ENCODE measurements at regions not wholly inside any gene's neighbourhood (a gene's known extent, or its start where the extent isn't known, plus 50 kb on each side); places are given as distances from the start of the nearest gene placed in this dataset.
A peak's percentile ranks its signal among the peaks of the same experiment; 100 is the strongest.

DNA sequence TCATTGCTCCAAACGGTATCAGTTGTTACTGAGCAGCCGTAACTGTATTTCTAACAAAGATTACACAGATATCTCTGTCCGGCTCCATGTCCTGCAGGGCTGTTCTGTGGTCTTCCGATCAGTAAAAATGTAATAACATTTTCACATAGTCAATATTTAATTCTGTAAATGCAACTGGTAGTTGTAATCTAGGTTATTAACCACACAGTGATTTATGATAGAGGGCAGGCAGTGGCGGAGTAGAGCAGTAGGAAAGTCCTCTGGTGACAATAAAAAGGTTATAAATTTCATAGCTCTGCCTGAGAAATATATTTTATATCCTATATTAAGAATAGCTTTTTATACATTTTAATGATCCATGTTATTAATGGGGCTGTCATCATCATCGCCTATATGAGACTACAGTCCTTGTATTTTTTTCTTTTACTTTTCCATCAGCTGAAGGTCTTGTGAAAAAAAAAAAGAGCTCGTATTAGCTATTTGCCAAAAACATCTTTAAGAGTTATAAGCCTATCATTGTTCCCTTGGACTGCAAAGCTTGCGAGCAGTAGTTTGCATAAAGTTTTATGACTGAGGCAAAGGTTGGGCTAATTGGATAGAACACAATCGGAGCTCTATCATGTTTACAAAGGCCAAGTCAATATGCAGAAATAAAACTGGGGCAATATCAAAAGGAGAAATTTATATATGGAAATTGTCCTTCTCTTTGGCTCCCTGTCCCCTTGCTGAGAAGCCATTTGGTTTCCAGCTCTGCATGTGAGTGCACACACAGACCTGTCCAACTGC is 648.0 kb downstream of the IRX1 start:
- DNase-seq, result no peak

DNA sequence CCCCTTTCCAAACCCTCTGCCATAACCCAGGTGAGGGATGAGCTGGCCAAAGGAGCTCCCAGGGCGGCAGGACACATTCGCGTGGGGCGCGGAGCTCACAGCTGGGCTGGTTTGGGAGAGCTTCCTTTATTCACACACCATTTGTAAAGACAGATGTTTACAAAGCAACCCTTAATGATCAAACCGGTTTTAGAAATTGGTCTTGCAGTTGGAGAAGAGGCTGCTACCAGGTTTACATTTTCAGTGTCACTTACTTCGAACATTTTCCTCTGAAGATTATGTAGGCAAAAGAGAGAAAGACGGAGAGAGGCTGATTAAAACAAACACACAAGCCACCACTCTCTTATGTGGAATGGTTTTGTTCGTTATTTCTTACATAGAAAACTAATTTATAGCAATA is 648.7 kb downstream of the IRX1 start:
- DNase-seq, result no peak

DNA sequence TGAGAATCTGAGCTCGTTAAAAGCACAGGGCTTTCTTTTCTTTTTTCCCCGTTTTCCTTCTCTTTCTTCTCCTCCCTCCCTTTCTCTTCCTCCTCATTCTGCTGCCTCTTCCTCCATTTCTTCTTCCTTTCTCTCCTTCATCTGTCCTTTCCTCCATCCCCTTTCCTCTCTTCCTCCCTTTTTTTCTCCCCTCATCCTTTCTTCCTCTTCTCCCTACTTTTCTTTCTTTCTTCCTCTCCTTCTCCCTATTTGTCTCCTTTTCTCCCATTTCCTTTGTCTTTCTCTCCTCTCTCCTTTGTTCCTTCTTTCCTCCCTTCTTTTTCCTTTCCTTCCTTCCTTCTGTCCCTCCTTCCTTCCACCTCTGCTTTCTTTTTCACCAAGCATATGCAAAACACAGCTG is 649.4 kb downstream of the IRX1 start:
- DNase-seq, result no peak

DNA sequence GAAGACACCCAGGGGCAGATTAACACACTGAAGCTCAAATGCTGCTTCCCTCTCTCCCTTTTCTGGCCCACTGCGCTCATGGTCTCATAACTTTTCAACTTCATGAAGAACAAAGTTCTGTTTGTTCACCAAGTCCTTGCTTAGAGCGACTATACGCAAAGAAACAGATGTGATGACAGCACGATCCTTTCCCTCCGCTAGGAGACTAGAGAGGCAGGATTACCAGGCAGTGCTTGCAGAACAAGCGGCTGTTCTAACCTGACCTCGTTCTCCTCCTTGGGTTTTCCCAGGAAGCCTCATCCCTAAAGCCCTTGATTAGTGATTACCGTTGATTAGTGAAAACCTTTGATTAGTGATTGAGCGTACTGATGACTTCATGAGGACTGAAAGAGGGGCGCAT is 649.9 kb downstream of the IRX1 start:
- no peak for DNase-seq

DNA sequence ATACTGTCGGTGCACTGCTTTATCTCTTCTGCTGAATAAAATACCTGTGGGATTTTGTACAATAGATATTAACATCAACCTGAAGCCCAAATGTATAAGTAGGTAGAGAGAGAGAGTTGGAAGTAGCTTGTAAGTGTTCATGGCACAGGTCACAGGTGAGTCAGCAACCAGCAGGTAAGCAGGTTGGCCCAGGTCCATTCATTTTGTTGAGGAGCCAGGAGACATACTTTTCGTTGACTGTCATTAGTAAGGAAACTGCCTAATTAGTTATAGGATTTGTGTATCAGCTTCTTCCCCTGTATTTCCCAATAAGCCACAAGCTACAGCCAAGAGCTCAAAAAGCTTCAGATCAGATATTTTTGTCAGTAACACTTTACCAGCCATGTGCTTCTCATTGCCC is 650.8 kb downstream of the IRX1 start:
- peak; percentile 53 for DNase-seq

DNA sequence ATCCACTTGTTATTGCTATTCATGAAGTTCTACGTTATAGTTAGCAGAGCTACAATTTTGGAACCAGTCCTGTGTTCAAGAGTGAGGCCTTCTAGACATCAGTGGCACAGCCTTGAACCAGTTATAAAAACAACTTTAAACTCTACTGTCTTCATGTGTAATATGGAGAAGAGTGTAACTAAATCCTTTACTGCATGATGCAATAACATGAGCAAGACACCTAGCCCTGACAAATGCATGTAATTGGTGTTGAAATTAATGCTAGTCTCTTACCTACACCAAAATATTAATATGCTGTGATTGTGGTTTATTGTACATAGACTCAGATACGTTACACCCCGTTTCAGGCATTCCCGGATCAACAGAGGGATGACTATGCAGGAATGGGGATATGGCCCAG is 654.6 kb downstream of the IRX1 start:
- DNase-seq, result no peak

DNA sequence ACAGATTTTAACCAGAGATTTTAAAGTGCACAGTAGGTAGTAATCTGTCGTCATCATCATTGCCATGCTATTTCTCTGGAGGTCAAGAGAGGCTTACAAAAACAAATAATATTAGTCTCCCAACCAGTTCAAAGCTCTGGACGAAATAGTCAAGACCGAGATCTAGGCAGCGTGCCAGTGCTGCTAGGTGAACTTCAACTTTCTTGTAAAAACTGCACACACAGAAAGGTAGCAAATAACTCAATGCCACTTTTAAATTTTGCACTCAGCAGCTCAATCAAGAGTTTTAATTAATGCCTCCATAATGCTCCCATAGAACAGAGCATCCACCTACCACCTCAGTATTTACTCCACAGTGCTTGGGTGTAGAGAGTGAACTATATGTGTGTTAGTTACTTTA is 656.8 kb downstream of the IRX1 start:
- DNase-seq, result no peak

DNA sequence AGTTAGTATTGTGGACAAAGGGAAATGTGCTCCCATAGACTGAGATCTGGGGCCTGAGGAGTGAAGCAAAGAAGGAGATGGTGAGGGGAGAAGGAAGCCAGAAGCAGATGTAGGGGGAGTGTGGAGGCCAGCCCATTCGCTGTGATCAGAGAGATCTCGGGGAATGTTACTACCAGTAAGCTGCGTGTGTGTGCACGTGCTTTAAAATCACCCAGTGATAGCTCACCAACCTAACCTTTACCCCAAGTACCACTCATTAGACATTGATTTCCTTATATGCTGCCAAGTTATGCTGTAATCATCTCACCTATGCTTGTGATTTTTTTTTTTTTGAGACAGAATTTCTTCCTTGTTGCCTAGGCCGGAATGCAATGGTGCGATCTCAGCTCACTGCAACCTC is 659.1 kb downstream of the IRX1 start:
- DNase-seq, result no peak

DNA sequence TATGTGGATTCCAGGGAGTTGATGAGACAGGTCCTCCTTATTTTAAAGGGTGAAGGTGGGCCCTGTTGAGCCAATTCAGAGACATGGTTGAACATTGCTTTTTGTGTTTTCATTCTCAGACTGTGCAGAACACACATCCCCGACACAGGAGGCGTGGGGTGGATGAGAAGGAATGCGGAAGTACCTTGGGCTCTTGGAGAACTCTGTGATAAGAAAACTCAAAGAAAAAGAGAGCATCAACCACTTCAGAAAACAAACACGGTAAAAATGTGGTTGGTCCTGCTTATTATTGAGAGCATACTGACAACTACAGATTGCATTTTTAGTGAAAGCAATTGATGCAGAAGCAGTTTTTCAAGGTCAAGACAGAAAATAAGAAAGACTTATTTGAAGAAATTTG is 659.8 kb downstream of the IRX1 start:
- DNase-seq, result no peak

DNA sequence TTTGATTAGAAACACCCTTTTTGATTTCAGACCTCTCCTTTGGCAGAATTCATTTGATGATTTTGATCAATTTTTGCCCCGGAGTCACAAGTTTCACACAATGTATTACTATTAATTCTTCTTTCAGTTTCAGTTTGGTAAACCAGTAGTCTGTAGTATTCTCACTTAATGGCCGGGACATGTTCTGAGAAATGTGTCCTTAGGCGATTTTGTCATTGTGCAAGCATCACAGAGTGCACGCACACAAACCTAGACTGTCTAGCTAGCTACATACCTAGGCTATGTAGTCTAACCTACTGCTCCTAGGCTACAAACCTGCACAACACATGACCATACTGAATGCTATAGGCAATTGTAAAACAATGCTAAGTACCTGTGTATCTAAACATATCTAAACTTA is 662.5 kb downstream of the IRX1 start:
- DNase-seq, result no peak

DNA sequence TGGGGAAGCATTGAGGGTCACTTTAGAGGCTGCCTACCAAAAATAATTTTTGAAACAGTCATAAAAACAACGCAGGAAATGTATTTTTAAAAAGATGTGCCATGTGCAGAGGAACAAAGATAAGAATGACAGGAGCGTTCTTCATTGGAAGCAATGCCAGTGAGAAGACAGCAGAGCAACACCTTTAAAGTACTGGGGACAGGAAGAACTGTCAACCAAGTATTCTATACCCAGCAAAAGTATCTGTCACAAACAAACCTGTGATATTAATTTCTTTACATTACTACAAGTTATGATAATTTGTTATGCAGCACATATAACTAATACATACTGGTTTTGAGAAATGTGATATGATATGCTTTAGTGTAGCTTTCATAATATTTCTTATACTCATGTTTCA is 675.6 kb downstream of the IRX1 start:
- DNase-seq, result no peak

DNA sequence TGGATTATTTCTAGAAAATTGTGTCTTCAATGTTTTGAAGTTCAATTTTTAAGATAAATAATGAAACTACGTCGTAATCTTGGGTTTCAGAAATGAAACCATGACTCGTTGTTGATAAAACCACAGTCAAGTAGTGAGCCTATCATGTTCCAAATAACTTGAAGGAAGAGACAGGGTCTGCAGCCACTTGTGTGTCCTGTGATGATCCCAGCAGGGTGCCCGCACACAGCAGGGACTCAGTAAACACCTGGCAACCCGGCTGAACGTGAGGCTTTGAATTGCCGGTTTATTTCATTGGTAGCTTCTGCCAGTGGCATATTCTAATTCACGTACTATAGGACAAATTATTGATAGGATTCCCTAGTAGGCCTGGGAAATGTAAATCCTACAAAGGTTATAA is 679.6 kb downstream of the IRX1 start:
- no peak for DNase-seq

DNA sequence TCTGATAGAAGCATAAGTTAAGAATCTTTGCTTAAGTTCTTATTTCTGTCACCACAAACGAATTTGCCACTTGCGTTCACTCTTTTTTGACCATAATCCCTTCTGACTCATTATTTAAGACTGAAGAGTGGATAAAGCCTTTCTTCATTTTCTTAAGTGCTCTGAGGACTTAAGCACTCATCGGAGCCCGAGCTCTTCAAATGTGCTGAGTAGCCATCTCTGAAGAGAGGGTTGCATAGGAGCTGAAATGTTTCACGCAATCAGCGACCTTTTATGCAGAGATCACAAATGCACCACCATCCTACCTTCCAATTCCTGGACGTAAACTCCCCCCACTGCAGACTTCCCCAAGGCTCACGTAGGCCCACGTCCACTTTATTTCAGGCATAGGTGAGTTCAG is 699.2 kb downstream of the IRX1 start:
- DNase-seq, result peak; percentile 67

DNA sequence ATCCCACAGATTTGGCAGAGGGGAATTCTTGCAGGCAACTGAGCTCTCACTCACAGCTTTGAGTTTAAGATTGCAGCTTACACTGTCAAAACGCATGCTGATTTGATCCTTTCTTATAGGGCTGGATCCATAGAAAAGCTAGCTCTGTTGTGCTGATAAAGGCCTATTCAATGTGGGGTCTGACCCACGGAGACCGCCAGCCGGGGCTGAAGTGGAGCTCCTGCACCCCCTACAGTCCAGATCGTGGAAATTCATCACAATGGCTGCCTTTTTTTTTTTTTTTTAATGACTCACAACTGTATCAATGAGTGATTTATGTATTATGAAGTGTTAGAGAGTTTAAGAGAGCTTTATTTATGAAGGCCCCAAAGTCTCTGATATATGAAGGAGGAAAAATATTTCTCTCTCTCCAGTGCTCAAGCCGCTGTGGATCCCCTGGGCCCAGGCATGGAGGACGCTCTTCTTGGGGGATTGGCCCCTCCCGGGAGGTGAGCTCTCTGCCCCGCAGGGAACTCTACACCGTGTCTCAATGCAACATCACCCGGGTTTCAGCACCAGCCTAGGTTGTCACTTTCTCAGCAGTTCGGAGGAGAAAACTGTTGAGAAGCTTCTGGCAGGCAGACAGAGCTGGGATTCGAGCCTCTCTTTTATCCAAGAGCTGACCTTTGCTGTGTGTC is 700.2 kb downstream of the IRX1 start:
- DNase-seq, result no peak

DNA sequence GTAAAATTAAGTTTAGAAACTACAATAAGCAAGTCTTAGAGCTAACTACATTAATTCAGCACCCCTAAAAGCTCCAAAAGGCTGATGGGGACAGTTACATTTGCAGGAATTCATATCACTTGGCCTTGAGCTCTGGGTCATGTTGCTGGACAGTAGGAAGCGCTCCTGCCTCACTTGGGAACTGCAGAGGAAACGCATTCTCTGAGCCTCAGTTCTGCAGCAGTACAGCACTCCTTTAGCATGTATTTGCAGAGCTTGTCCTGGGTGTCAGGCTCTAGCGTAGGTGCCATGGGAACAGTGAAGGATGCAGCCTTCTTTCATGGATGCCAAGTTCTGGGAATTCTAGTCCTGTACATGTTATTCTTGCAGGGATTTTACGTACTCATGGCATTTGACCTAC is 710.4 kb downstream of the IRX1 start:
- no peak for DNase-seq

DNA sequence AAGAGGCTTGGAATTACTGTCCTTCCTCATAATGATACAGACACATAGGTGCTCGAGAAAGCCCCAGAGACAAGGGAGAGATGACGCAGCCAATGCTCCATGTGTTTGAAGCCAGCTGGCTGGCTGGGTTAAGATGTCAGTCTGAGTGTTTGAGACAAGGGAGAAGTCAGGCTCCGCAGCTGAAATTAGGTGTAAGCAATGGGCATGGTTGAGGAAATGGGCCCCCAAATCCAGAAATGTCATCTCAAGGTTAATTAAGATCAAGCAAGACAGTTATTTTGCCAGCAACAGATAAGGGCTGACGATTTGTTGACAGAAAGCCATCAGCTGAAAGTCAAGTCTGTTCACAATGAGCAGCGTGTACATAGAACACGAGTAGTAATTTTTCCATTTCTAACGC is 713.4 kb downstream of the IRX1 start:
- DNase-seq, result no peak

DNA sequence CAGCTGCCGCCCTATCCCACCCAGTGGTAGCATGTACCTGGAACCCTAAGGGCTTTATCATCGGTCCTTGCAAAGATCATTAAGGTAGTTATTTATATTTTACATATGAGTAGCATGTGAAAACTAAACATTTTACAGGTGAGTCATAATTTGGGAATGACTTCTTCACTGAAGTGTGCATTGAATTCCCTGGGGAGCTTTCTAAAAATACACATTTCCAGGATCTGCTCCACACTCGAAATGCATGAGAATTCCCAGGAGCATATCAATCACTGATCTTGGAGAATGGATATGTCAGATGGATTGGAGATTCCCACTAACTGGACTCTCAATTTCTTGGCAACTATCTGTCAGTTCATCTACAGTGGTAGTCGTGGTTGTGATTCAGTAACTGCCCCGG is 717.5 kb downstream of the IRX1 start:
- no peak for DNase-seq

DNA sequence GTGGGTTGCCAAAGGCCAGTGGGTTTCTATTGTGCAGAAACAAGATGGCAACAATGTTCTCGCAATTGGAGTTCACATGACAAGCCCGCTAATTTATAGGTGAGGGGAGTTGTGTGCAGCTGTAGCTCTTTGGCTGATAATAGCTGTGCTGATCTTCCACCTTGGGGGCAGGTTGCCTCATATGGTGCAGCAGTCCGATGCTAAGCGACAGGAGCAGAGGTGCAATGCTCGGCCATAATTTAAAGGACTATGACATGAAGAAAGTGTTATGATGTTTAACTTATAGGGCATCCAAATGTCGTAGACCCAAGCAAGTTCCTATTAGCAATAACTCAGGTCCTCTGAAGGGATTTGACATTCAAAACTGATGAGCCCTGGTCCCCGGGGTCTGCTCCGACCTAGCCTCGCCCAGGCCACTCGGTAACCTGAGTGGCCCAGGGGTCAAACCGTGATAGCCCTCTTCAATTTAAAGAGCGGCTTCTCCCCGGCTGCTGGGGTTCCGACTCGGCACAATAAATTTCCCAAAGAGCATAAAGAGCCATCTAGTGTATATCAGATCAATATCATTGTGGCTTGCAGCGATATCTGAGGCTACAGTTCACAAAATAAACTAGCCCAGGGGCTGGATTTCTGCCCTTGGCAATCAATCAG is 724.0 kb downstream of the IRX1 start:
- DNase-seq, result no peak

DNA sequence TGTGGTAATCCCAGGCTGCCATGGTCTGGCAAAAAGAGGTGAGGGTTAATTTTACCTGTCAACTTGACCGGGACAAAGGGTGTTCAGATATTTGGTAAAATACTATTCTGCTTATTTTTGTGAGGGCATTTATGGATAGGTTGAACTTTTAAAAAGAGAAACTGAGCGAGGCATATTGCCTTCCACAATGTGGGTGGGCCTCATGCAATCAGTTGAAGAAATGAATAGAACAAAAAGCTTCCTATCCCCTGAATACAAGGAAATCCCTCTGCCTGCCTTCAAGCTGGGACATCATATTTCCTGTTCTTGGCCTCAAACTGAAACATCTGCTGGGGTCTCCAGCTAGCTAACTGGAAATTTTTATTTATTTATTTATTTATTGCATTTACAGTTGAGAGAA is 734.7 kb downstream of the IRX1 start:
- no peak for DNase-seq

DNA sequence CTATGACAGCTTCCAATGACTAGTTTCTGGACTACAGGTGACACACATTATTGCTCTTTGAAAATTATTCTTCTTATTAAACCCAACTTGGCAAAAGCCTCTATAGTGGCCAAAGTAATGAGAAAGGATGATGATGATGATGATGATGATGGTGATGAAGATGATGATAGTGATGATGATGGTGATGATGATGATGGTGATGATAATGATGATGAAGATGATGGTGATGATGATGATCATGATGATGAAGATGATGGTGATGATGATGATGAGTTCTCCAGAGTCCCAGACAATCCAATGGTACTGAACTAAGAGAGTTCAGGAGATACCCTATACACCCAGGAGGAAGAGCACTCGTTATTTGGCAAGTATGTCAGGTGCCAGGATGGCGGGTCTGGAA is 739.4 kb downstream of the IRX1 start:
- DNase-seq, result no peak

DNA sequence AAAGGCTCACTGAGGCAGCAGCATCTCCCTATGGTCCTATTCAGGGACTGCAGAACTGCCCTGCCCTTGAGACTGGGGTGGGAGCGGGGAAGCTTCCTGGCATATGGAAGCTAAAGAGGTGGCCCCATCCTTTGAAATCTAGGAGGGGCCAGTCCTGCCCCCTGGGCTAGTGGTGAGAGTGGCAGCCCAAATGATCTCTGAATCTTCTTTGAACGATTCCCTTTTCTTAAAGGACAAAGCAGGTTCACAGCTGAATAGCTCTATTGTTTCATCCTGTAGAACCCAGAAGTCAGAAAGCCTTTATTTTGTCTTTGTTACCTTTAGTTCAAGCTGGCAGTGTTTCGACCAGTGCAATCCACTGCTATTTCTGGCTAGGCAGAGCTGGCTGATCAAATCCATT is 741.9 kb downstream of the IRX1 start:
- no peak for DNase-seq

DNA sequence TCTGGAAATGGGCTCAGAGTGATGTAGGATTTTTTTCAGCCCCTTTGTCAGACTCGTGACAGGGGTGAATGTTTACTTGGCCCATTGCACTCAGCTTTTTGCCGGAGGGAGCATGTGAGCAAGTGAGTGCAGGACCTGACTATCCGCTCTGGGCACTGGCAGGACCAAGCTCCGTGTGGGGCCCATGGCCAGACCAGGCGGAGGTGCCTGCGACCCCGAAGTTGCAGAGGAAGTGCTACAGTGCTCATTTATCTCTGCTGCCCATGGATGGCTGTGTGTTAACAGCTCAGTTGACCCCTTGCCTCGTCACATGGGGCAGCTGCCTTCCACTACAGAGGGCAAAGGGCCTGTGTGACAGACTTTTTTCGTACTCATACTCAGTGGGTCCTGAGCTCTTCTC is 744.3 kb downstream of the IRX1 start:
- no peak for DNase-seq

DNA sequence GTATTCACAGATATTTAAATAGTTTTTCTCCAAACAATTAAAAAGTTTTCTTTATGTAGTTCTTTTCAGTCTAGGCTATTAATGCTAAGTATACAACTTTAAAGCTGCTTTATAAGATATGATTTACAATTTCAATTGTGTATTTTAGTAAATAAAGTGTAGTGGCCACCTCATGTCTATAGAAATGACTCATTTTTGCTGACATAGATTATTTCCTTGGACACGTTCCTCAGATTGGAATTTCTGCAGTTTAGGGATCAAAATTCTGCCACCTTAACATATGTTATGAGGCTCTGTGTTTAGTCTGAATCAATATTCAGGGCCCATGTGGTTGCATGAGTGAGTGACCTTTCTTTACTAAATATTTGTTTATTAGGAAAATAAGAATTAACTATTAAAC is 750.2 kb downstream of the IRX1 start:
- DNase-seq, result no peak

DNA sequence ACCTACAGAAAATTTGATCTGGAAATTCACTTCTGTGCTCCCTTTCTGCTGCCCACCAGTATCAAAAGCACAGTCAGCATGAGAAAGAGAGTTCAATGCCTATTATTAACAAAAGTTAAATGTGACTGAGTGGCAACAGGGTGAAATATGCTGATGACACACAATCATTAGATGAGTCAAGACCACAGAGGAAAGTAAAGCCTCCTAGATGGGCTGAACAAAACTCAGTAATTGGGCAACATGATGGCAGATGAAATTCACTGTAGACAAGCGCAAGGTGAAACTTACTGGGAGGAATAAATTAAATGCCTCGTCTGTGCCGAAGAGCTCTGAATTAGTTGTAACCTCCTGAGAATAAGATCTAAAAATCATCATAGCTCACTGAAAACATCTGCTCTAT is 752.8 kb downstream of the IRX1 start:
- DNase-seq, result peak; percentile 81

DNA sequence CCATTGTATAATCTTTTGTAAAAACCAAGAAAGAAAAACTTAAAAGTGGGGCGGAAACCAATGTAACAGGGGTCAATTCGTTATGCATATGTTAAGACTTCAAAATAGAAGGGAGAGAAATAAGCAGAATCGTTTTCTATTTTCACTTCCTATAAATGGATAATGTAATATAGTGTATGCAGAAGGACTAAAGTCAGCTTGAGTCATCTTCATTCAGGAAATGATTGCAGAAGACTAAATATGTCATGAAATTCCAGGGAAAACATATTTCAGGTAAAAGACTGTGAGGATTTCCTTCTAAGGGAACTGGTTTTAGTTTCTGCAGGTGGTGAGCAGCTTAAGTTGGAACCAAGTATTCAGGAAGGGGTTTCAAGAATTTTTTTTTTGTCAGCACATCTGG is 753.3 kb downstream of the IRX1 start:
- DNase-seq, result peak; percentile 82
